GM19397 (cell line): ENCODE measurements at regions not wholly inside any gene's neighbourhood (a gene's known extent, or its start where the extent isn't known, plus 50 kb on each side); places are given as distances from the start of the nearest gene placed in this dataset.

Experiments
- ATAC-seq: cut with Tn5 transposase; IDR thresholded peaks from one replicate; pipeline ENCODE4 v1.9.1; 2021; ENCODE audit warnings: mild to moderate bottlenecking, moderate library complexity; ENCODE audit not compliant: unreplicated experiment

DNA sequence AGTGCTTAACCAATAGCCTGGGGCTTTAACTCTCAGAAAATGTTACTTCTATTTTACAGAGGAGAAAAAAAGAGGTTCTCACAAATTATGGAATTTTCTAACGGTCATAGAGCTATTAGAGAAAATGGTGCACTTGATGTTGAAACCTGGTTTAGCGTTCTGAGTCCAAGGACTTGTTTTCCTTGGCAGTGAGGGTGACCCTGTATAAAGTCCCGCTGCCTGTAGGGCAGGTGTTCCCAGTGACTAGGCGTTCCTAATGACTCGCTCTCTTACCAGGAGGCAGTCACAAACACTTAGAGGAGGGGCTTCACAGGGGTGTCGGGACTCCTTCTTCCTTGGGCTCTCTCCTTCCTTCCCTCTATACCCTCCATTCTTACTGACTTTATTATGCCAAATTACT is 175.8 kb downstream of the ACTR3 start:
- ATAC-seq: no peak

- no peak for ATAC-seq
These were observed 176.4 kb downstream of the ACTR3 start for GRCh38 chr2:114066186-114066747.

- ATAC-seq: no peak
These were observed 178.5 kb downstream of the ACTR3 start for GRCh38 chr2:114068438-114068837.

DNA sequence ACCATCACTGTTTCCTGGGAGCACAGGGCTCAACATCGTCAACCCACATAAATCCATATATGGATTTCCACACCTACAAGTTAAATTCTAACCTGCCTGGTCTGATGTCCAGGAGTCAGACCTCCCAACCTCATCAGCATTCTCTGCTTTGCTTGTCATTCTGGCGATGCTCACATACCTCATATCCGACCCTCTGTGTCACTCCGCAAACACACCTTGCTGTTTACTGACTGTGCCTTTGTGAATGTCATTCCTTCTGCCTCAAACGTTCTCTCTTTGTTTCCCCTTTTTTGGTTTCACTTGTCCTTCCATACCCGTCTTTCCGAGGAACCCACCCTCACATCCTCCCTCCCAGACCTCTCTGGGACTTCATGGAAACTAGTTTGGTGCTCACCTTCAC is 187.1 kb downstream of the ACTR3 start:
- ATAC-seq: no peak

DNA sequence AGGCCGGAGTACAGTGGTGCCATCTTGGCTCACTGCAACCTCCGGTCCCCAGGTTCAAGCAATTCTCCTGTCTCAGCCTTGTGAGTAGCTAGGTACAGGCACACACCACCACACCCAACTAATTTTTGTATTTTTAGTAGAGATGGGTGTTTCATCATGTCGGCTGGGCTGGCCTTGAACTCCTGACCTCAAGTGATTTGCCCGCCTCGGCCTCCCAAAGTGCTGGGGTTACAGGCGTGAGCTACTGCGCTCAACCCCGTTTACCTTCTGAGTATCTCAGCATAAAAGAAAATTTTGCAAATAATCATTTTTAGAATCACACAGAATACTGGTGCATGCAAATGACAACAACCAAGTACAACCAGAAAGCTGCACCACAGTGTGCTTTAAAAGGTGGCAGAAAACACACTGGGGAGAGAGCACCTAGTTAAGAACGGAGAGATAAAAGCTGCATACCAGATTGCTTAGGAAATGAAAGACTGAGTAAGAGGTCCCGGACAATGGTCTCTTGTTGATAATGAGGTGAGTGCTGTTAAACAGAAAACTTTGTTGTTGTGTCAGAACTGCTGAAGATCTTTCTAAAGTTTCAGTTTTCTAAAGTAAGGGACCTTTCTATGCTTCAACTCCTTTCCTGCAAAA is 189.6 kb downstream of the ACTR3 start:
- ATAC-seq: no peak

GRCh38 chr2:114082731-114083433 is 193.0 kb downstream of the ACTR3 start:
- no peak for ATAC-seq

DNA sequence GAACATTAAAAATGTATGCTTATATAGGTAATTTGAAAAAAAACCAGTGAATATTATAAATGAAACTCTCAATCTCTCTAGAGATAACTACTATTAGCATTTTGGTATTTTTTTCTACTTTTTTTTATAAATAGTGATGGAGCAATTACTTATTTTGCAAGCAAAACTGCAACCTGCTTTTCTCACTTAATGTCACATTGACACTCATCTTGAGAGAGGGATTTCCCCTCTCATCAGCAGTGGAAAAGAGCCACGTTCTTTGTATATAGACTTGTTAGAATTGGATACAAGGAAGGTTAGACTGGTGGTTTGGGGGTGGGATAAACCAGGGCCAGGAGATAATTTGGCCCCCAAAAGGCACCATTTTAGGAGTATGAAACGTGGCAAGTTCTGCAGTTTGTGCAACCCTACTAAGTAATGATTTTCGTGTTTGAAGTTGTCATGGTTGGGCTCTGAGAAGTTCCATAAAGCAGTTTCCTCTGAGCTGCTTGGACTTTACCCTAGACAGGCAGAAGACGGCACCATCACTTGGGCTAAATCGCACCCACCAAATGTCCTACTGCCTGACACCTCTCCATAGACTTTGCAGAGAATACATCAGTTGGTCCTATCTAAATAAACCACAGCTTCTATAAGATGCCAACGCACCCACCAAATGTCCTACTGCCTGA is 194.0 kb downstream of the ACTR3 start:
- no peak for ATAC-seq

DNA sequence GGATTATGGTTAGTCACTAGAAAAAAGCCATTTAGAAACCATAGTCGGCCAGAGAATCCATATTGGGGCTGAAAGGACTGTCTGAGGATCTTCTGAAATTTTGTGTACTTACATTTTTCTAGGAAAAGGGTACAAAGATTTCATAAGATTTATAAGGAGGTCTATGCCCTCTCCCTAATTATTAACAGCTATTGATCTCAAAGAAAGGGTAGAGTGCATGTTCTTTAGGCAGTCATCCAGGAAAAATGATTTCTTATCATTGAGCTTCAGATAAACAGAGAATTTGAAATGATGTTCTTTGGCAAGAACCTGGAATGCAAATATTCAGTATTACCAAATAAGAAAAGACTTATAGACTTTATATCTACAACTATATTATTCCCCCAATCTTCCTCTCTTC is 195.3 kb downstream of the ACTR3 start:
- no peak for ATAC-seq

DNA sequence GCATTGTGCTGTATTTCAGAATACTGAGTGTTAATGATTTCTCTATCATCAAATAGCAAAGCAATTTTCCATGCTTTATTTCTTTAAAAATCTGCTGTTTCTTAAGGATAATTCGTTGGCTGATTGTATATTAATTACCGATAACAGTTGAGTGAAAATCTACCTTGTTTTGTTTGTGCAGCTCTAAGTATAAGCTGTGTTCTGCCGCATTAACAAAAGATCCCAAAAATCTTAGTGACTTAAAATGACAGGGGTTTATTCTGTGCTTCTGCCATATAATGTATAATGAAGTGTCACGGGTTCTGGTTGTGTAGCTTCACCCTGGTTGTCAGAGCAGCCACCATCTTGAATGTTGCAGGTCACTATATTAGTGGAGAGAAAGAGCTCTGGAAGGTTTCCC is 196.1 kb downstream of the ACTR3 start:
- no peak for ATAC-seq

- ATAC-seq: no peak
These were observed 199.9 kb downstream of the ACTR3 start for GRCh38 chr2:114089636-114090319.

GRCh38 chr2:114091010-114091409 is 201.1 kb downstream of the ACTR3 start:
- ATAC-seq: no peak

- no peak for ATAC-seq
These were observed 218.4 kb downstream of the ACTR3 start for GRCh38 chr2:114108249-114108648.

DNA sequence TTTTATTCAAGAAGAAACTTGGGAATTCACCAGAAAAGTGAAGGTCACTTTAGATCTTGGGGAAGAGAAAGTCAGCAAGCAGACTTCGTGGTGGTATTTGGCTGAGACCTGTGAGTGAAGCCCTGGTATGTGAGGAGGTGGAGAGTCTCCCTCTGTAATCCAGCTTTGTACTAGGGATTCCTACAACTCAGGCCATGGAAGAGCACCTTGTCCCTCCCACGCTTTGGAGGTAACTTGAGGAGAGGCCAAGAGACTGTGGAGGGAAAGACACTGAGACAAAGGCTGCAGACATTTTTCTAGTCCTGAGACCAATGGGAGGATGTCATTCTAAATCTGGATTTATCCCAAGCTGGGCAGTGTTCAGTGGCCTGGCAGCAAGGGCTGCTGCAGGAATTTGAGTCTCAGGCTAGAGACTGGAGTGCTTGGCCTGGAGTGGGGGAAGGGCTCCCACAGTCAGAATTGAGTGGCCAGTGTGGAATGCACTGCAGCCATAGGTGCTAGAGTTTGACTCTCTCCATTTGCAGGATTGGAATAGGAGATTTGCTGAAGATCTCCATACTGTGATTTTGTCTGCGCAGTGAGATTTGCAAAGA is 219.0 kb downstream of the ACTR3 start:
- no peak for ATAC-seq

- no peak for ATAC-seq
These were observed 221.4 kb downstream of the ACTR3 start for GRCh38 chr2:114111329-114111728.

DNA sequence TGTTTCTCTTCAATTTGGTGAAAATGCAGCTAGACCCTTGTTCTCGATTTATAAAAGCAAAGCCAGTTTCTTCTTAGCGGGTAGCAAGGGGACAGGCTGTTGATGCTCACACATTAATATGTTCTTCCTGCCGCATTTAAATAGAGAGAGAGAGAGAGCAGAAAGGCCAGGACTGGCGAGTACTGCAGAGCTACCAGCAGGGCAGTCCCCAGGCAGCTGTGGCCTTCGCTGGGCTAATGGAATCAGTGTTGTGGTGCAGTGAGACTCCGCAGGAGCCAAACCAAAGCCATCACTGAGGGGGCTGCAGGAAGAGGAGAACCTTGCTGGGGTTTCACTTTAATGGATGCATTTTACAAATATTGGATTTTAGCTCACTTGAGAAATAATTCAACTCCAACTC is 223.6 kb downstream of the ACTR3 start:
- no peak for ATAC-seq

GRCh38 chr2:114118088-114118487 is 228.2 kb downstream of the ACTR3 start:
- no peak for ATAC-seq

DNA sequence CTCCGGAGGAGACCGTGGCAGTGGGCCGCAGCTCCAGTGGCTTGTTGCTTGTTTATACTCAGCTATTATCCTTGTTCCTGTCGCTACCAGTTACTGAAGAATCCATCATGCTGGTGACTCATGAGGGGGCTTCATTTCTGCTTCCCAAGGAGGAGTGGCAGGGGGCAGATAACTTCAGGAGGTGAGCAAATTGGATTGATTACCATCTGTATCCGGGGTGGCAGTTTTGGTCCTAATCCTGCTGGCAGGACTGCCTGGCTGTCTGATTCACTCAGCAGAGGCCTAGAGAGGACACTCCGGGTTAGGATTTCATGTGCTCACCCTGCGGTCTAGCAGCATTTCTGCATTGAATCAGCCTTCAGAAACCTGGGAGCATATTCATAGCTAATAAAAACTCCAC is 230.0 kb downstream of the ACTR3 start:
- no peak for ATAC-seq

GRCh38 chr2:114122930-114123329 is 233.0 kb downstream of the ACTR3 start:
- no peak for ATAC-seq

DNA sequence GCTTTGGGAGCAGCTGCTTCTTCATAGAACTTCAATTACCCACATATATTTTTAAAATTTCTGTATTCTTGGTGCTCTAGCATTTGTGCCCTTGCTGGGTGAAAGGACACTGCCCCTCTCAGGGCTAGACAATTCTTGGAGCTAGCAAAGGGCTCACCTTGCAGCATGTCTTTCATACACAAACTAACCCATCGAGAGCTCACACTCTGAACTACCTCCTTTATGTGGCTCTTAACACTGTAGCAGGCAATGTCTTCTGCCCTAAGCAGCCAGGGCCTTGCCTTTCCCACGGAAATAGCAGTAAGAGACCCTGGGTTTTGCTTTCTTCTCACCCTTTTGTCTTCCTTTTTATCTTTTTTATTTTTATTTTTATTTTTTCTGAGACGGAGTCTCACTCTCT is 234.0 kb downstream of the ACTR3 start:
- ATAC-seq: no peak

DNA sequence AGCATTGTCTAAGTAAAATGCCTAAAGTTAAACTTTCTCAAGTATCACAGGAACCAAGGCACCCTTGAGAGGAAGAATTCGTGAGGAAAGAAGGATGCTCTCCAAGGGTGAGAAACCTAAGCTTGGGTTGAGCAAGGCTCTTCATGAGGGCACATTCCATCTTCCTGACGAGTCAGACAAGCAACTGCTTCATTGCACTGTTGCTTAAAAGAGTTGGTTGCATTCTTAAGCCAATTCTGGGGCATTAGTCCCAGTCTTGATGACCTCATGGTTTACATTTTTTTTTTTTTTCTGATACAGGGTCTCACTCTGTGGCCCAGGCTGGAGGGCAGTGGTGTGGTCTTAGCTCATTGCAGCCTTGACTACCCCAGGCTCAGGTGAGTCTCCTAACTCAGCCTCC is 237.5 kb downstream of the ACTR3 start:
- ATAC-seq: no peak

DNA sequence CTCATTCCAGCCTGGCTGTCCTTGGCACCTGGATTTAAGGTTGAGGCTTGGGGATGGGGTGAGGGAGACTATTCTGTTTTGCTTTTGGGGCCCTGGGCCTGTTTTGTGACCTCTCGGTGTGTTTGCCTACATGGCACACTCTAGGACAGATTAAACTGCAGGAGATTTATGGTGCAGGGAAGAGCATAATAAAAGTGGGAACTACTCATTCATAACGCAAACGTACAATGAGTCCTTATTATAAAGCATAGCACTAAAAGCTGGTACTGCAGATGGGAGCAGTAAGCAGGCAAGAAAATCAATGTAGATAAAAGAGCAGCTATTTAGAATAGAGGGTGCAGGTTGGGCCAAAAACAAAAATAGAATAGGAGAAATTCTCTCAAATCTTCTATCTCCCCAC is 238.4 kb downstream of the ACTR3 start:
- no peak for ATAC-seq
